IMR-90 (cell line): ENCODE measurements at regions not wholly inside any gene's neighbourhood (a gene's known extent, or its start where the extent isn't known, plus 50 kb on each side); places are given as distances from the start of the nearest gene placed in this dataset.
A peak's percentile ranks its signal among the peaks of the same experiment; 100 is the strongest.

Experiments used
- ATAC-seq: fragments of 200-7000 bp; cut with Tn5 transposase; 2 replicates; pipeline ENCODE4 v1.9.1; 2020; ENCODE audit warnings: low read depth, mild to moderate bottlenecking, moderate library complexity
- BruUV-seq: library from RNA; stranded (reverse); fragments of 400-500 nt; replicated peaks from 2 replicates; lab custom pipeline; 2021; lab: Mats Ljungman, UMichigan
- CTCF ChIA-PET: fragments of 300-600 bp; formaldehyde crosslinking; extraction: SDS; loops from one replicate; lab custom pipeline; 2021; ENCODE audit warnings: antibody characterized with exemption; lab: Yijun Ruan, JAX
- POLR2A ChIA-PET: fragments of 300-600 bp; sonication (Branson Sonifier 250); formaldehyde crosslinking; loops from one replicate; lab custom pipeline; 2022; ENCODE audit warnings: antibody characterized with exemption; ENCODE audit not compliant: unreplicated experiment; lab: Charles Lee
- DNase-seq: peaks from one replicate; pipeline ENCODE4 v3.0.0; 2013
- H2AFZ ChIP-seq: replicated peaks from 2 replicates; pipeline ENCODE3; 2013; ENCODE audit warnings: low read length, mild to moderate bottlenecking; ENCODE audit not compliant: poor library complexity
- H2AK5ac ChIP-seq: 2 replicates; pipeline ENCODE4 v1.6.1; 2013; ENCODE audit warnings: low read depth, low read length, inconsistent platforms
- H2AK9ac ChIP-seq: replicated peaks from 2 replicates; pipeline ENCODE3; 2013; ENCODE audit warnings: mild to moderate bottlenecking, low read depth, low read length, moderate library complexity; ENCODE audit not compliant: poor library complexity
- H2BK120ac ChIP-seq: 2 replicates; pipeline ENCODE4 v1.6.1; 2013; ENCODE audit warnings: low read depth, low read length, inconsistent platforms
- H2BK15ac ChIP-seq: 3 replicates; pipeline ENCODE4 v1.6.1; 2013; ENCODE audit warnings: low read depth, low read length, inconsistent platforms
- H2BK20ac ChIP-seq: 2 replicates; pipeline ENCODE4 v1.6.1; 2013; ENCODE audit warnings: low read depth, mild to moderate bottlenecking, inconsistent platforms, low read length, moderate library complexity
- H2BK5ac ChIP-seq: 2 replicates; pipeline ENCODE4 v1.6.1; 2013; ENCODE audit warnings: mild to moderate bottlenecking, low read depth, low read length, inconsistent platforms; ENCODE audit not compliant: poor library complexity, severe bottlenecking
- H3K14ac ChIP-seq: replicated peaks from 2 replicates; pipeline ENCODE4 v1.6.1; 2013; ENCODE audit warnings: low read depth, low read length, inconsistent platforms
- H3K18ac ChIP-seq: 2 replicates; pipeline ENCODE4 v1.6.1; 2013; ENCODE audit warnings: low read depth, low read length, control low read depth
- H3K23ac ChIP-seq: 2 replicates; pipeline ENCODE4 v1.6.1; 2013; ENCODE audit warnings: low read depth, low read length, inconsistent platforms
- H3K27ac ChIP-seq: 2 replicates; pipeline ENCODE4 v1.5.1; 2013; ENCODE audit warnings: mild to moderate bottlenecking, control low read depth, low read length; ENCODE audit not compliant: insufficient read depth
- H3K27me3 ChIP-seq: 2 replicates; pipeline ENCODE4 v1.6.1; 2013; ENCODE audit warnings: low read length; ENCODE audit not compliant: control insufficient read depth, insufficient read depth
- H3K36me3 ChIP-seq: 2 replicates; pipeline ENCODE4 v1.6.1; 2013; ENCODE audit warnings: low read length, mixed read lengths; ENCODE audit not compliant: control insufficient read depth, insufficient read depth
- H3K4ac ChIP-seq: 2 replicates; pipeline ENCODE4 v1.6.1; 2013; ENCODE audit warnings: low read depth, low read length, inconsistent platforms
- H3K4me1 ChIP-seq: 2 replicates; pipeline ENCODE4 v1.6.1; 2013; ENCODE audit warnings: low read length, mixed read lengths; ENCODE audit not compliant: control insufficient read depth, insufficient read depth
- H3K4me2 ChIP-seq: 2 replicates; pipeline ENCODE4 v1.6.1; 2013; ENCODE audit warnings: low read depth, mild to moderate bottlenecking, control low read depth, low read length, moderate library complexity
- H3K4me3 ChIP-seq: 2 replicates; pipeline ENCODE4 v1.5.1; 2013; ENCODE audit warnings: low read depth, mild to moderate bottlenecking, control low read depth, low read length, moderate library complexity; ENCODE audit not compliant: insufficient read depth
- H3K56ac ChIP-seq: 2 replicates; pipeline ENCODE4 v1.6.1; 2013; ENCODE audit warnings: low read length, inconsistent platforms; ENCODE audit not compliant: insufficient read depth; ENCODE audit errors: extremely low read depth
- H3K79me1 ChIP-seq, 2 experiments: 2 replicates each; pipeline ENCODE4 v1.6.1; 2013; ENCODE audit warnings: low read length in 2 of 2, inconsistent platforms in 1 of 2, low read depth in 1 of 2
- H3K9ac ChIP-seq: 2 replicates; pipeline ENCODE4 v1.6.1; 2013; ENCODE audit warnings: low read depth, low read length, control low read depth
- H3K9me1 ChIP-seq: 2 replicates; pipeline ENCODE4 v1.6.1; 2013; ENCODE audit warnings: low read length, inconsistent platforms; ENCODE audit not compliant: insufficient read depth
- H3K9me3 ChIP-seq: 2 replicates; pipeline ENCODE4 v1.6.1; 2013; ENCODE audit warnings: low read length; ENCODE audit not compliant: control insufficient read depth, insufficient read depth
- H4K20me1 ChIP-seq: 2 replicates; pipeline ENCODE4 v1.6.1; 2013; ENCODE audit warnings: low read length, inconsistent platforms; ENCODE audit not compliant: insufficient read depth
- H4K5ac ChIP-seq: 2 replicates; pipeline ENCODE4 v1.6.1; 2013; ENCODE audit warnings: mild to moderate bottlenecking, low read depth, low read length, control low read depth
- H4K8ac ChIP-seq, 2 experiments: 2 replicates each; pipeline ENCODE4 v1.6.1; 2013; ENCODE audit warnings: low read depth in 2 of 2, low read length in 2 of 2, control low read depth in 1 of 2, inconsistent platforms in 1 of 2
- H4K91ac ChIP-seq: 2 replicates; pipeline ENCODE4 v1.6.1; 2013; ENCODE audit warnings: low read depth, low read length, inconsistent platforms; ENCODE audit not compliant: insufficient read depth
- ELK1 ChIP-seq: fragments of 150-350 bp; IDR thresholded peaks from 2 replicates; pipeline ENCODE4 v1.6.1; 2016; ENCODE audit warnings: low read depth, mild to moderate bottlenecking, low read length, moderate library complexity, borderline replicate concordance
- FOS ChIP-seq: fragments of 150-350 bp; IDR thresholded peaks from 2 replicates; pipeline ENCODE4 v1.6.1; 2016; ENCODE audit warnings: low read depth, low read length
- MAZ ChIP-seq: IDR thresholded peaks from 2 replicates; pipeline ENCODE4 v1.6.1; 2012; ENCODE audit warnings: low read depth, mild to moderate bottlenecking, low read length, improper control_type of control experiment, moderate library complexity, borderline replicate concordance
- NFE2L2 ChIP-seq: fragments of 150-350 bp; IDR thresholded peaks from 2 replicates; pipeline ENCODE4 v1.6.1; 2016; ENCODE audit warnings: low read depth, mild to moderate bottlenecking, low read length
- POLR2A ChIP-seq: IDR thresholded peaks from 2 replicates; pipeline ENCODE4 v1.6.1; 2012; ENCODE audit warnings: mild to moderate bottlenecking, low read depth, low read length
- RFX5 ChIP-seq: IDR thresholded peaks from 2 replicates; pipeline ENCODE4 v1.8.0; 2012; ENCODE audit warnings: low read depth, mild to moderate bottlenecking, low read length, moderate library complexity
- SMC3 ChIP-seq: fragments of 150-350 bp; IDR thresholded peaks from 2 replicates; pipeline ENCODE4 v1.6.1; 2016; ENCODE audit warnings: low read depth, mild to moderate bottlenecking, antibody characterized with exemption, low read length, moderate library complexity
- USF2 ChIP-seq: fragments of 150-350 bp; IDR thresholded peaks from 2 replicates; pipeline ENCODE4 v1.6.1; 2017; ENCODE audit warnings: mild to moderate bottlenecking, antibody characterized with exemption, low read length, low read depth
- WGBS, 2 experiments: methylation state at CpG; one replicate each; pipeline versions ENCODE4 v1.1.5 to v1.1.7; 2013; ENCODE audit warnings: missing lambda C conversion rate in 2 of 2; ENCODE audit not compliant: insufficient read length in 1 of 2; ENCODE audit errors: extremely low coverage in 2 of 2; 5-methylcytosine and 5-hydroxymethylcytosine counted together
- dilution Hi-C: fragments of 300-500 bp; cut with HindIII; formaldehyde crosslinking; loops from one replicate; pipeline ENCODE4 v1.14.3; 2018; ENCODE audit warnings: low sequenced_read_pairs; ENCODE audit not compliant: unreplicated experiment
- in situ Hi-C: fragments of 300-500 bp; cut with MboI; formaldehyde crosslinking; loops from 3 replicates; pipeline ENCODE4 v1.14.3; 2019; ENCODE audit warnings: low sequenced_read_pairs, inconsistent platforms, mixed read lengths
- intact Hi-C: fragments of 100-400 bp; cut with micrococcal nuclease; formaldehyde crosslinking; loops from 2 replicates; pipeline ENCODE4 v1.10.0; 2022

GRCh38 chr3:116864590-116864927 lies 155.0 kb downstream of the TUSC7 start:
- no peaks in the 10 kb centered on the region for H3K79me1 ChIP-seq
- H3K9ac ChIP-seq, result no peak overlapping the region
- H2BK120ac ChIP-seq, result no peak overlapping the region
- ATAC-seq (no peak), DNase-seq (no peak)
- H3K14ac ChIP-seq, result no peak overlapping the region
- H2BK20ac ChIP-seq, result no peak overlapping the region
- H2AFZ ChIP-seq, result no peak overlapping the region
- no peak overlapping the region for H4K5ac ChIP-seq
- POLR2A ChIA-PET, result no interaction called here
- H3K4ac ChIP-seq, result no peak overlapping the region
- H2AK9ac ChIP-seq, result no peak overlapping the region
- in situ Hi-C loops, result loop anchor here (25.0 kb wide), 1 partner anchor 848 kb away; no protein-coding TSS in a partner anchor
- H4K8ac ChIP-seq, result no peak overlapping the region
- no peak overlapping the region for H3K27ac ChIP-seq
- H4K91ac ChIP-seq, result no peak overlapping the region
- no peak overlapping the region for H2AK5ac ChIP-seq
- peak overlapping the region; percentile 99; the same call in 1 of the 2 replicates for H3K4me2 ChIP-seq
- dilution Hi-C loops, result no loop called here
- H3K4me1 ChIP-seq, result no peaks in the 10 kb centered on the region
- no peak overlapping the region for H3K56ac ChIP-seq
- 7% methylated on average over 3 of the region's 7 CpGs; no CpG with 5 or more reads in 1 of the 2 experiments for WGBS, 2 experiments
- no peak overlapping the region for H2BK15ac ChIP-seq
- no peaks in the 10 kb centered on the region for H3K9me3 ChIP-seq
- no peak for TF ChIP-seq POLR2A
- TF ChIP-seq NFE2L2, result no peak
- no peak for TF ChIP-seq USF2
- TF ChIP-seq ELK1, result no peak
- no peak for TF ChIP-seq SMC3
- no peak for TF ChIP-seq RFX5
- TF ChIP-seq MAZ, result no peak
- TF ChIP-seq FOS, result no peak
- H4K20me1 ChIP-seq, result no peaks in the 10 kb centered on the region
- intact Hi-C loops, result loop anchor here (1.0 to 5.0 kb wide), 8 partner anchors 93 to 1953 kb away; no protein-coding TSS in a partner anchor
- no peak overlapping the region for H3K23ac ChIP-seq
- H3K18ac ChIP-seq, result no peak overlapping the region
- no TSS peak for BruUV-seq
- H3K4me3 ChIP-seq, result no peak overlapping the region; the same call in 1 of the 2 replicates
- CTCF ChIA-PET, result no interaction called here
- H2BK5ac ChIP-seq, result no peak overlapping the region
- H3K27me3 ChIP-seq, result no peaks in the 10 kb centered on the region
- H3K36me3 ChIP-seq, result no peaks in the 10 kb centered on the region
- H3K9me1 ChIP-seq, result no peaks in the 10 kb centered on the region
